ENCODE measurements at regions not wholly inside any gene's neighbourhood (a gene's known extent, or its start where the extent isn't known, plus 50 kb on each side); places are given as distances from the start of the nearest gene placed in this dataset.

DNA sequence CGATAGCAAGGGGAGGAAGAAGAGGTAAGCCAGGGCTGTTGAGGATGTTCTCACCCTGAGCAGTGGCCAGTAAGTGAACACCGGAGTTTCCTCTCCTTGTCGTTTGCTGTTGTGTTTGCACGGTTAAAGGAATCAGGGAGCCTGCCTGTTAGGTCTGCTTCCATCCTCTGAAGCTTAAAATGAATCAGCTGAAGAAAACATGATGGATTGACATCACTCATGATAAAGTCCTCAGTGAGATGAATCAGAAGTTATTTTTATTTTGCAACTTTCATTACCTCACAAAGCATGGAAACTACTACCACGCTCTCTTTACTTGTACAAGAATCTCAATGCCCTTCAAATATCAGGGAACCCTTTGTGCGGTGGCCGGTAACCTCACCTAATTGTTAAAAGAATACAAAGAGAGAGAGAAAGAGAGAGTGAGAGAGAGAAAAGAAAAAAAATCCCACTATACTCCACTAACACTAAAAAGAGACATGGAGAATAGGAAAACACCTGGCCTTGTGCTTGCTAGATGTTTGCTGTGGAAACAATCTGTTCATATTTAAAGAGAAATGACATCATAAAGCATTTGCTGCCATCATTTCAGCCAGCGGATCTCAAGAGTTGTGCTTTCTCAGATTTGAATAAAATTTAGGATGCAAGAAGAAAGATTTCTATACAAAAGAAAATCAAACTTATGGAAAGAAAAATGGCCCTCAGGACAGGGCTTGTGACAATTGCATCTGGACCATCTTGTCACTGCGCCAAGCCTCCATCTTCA, 441.6 kb upstream of the SALL1 start:
- peak overlapping the region; percentile 68 for H3K4me2 ChIP-seq
- peak overlapping the region; percentile 32 for H2AFZ ChIP-seq
- H3K4me3 ChIP-seq: no peak overlapping the region
- H3K4me1 ChIP-seq (ENCODE audit: insufficient read depth): no peaks in the 10 kb centered on the region
- TF ChIP-seq EZH2 (IDR thresholded peaks at IDR 0.05; ENCODE audit: borderline replicate concordance) (no peak), EZH2phosphoT487 (IDR thresholded peaks at IDR 0.05; ENCODE audit: low read depth, severe bottlenecking, unreplicated experiment) (no peak)
- TF ChIP-seq, protein P1, sequence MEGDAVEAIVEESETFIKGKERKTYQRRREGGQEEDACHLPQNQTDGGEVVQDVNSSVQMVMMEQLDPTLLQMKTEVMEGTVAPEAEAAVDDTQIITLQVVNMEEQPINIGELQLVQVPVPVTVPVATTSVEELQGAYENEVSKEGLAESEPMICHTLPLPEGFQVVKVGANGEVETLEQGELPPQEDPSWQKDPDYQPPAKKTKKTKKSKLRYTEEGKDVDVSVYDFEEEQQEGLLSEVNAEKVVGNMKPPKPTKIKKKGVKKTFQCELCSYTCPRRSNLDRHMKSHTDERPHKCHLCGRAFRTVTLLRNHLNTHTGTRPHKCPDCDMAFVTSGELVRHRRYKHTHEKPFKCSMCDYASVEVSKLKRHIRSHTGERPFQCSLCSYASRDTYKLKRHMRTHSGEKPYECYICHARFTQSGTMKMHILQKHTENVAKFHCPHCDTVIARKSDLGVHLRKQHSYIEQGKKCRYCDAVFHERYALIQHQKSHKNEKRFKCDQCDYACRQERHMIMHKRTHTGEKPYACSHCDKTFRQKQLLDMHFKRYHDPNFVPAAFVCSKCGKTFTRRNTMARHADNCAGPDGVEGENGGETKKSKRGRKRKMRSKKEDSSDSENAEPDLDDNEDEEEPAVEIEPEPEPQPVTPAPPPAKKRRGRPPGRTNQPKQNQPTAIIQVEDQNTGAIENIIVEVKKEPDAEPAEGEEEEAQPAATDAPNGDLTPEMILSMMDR (IDR thresholded peaks at IDR 0.05; ENCODE audit: poor library complexity): no peak
- peak overlapping the region; percentile 18 for H3K27ac ChIP-seq
- no peaks in the 10 kb centered on the region for H3K79me2 ChIP-seq
- H3K27me3 ChIP-seq: no peaks in the 10 kb centered on the region
- no peaks in the 10 kb centered on the region for H3K36me3 ChIP-seq (replicated peaks; ENCODE audit: insufficient read depth, low read depth)
- no peaks in the 10 kb centered on the region for H4K20me1 ChIP-seq (ENCODE audit: insufficient read depth, poor library complexity, severe bottlenecking)
- WGBS (ENCODE audit: low lambda C conversion rate, missing lambda C conversion rate): 67% methylated on average over 9 of the region's 9 CpGs
- DNase-seq (ENCODE audit: low spot score): no peak
- H3K9me3 ChIP-seq (ENCODE audit: low read depth): no peaks in the 10 kb centered on the region
- H3K9me2 ChIP-seq (replicated peaks; ENCODE audit: insufficient read depth): no peaks in the 10 kb centered on the region

DNA sequence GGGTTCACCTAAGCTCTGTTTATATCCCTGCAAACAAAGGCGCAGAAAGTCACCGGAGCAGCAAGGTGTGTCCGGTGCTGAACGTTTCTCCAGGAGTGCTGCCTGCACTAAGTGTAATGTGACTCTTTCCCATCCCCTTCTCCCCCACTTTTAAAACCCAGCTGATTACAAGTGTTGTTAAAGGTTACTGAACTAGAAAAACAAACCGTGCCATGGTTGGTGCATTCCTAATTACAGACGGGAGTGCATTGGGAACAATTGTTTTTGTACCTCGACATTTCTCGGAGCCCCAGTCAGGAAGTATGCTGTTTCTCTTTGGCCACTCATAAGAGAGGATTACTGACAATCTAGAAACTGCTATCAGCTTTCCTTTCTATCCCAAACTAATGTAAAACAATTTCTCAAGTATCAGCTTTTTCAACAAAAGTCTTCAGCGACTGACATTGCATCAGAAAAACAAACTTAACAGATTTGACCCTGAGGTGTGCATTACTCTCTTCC, 441.0 kb upstream of the SALL1 start:
- peak; percentile 22 for DNase-seq (ENCODE audit: low spot score)
- TF ChIP-seq EZH2phosphoT487 (IDR thresholded peaks at IDR 0.05; ENCODE audit: low read depth, severe bottlenecking, unreplicated experiment) (no peak), EZH2 (IDR thresholded peaks at IDR 0.05; ENCODE audit: borderline replicate concordance) (no peak)
- TF ChIP-seq, protein P1 (IDR thresholded peaks at IDR 0.05; ENCODE audit: poor library complexity): no peak
- Histone ChIP-seq H3K9me3 (ENCODE audit: low read depth) (no peaks in the 10 kb centered on the region), H3K27me3 (no peaks in the 10 kb centered on the region), H3K4me3 (no peak overlapping the region), H3K4me2 (peak overlapping the region; percentile 68), H3K27ac (peak overlapping the region; percentile 18), H3K36me3 (replicated peaks; ENCODE audit: insufficient read depth, low read depth) (no peaks in the 10 kb centered on the region), H2AFZ (peak overlapping the region; percentile 57), H4K20me1 (ENCODE audit: insufficient read depth, poor library complexity, severe bottlenecking) (no peaks in the 10 kb centered on the region), H3K79me2 (no peaks in the 10 kb centered on the region), H3K4me1 (ENCODE audit: insufficient read depth) (no peaks in the 10 kb centered on the region), H3K9me2 (replicated peaks; ENCODE audit: insufficient read depth) (no peaks in the 10 kb centered on the region)
- 24% methylated on average over 9 of the region's 9 CpGs for WGBS (ENCODE audit: low lambda C conversion rate, missing lambda C conversion rate)

DNA sequence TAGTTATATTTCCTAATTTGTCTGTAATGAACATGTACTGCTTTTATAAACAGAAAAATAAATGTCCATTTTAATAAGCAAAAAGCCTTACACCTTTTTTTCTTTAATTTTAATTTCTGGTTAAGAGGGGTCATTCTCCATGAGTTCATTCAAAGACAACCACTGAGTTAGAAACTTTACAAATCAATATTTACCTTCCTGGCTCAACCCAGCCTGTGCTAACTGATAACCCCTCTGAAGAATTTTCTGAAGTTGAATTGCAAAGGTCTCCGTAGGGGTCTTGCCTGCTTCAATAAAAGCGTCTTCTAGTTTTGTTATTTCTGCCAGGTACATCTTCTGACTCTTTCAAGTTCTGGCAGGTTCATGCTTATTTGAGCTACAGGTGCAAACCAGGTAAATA, 440.4 kb upstream of the SALL1 start:
- 25% methylated on average over 2 of the region's 2 CpGs for WGBS (ENCODE audit: low lambda C conversion rate, missing lambda C conversion rate)
- no peak overlapping the region for H2AFZ ChIP-seq

More for the DNA sequence above, 440.4 kb upstream of the SALL1 start:
- TF ChIP-seq EZH2 (IDR thresholded peaks at IDR 0.05; ENCODE audit: borderline replicate concordance): no peak
- TF ChIP-seq EZH2phosphoT487 (IDR thresholded peaks at IDR 0.05; ENCODE audit: low read depth, severe bottlenecking, unreplicated experiment): no peak
- TF ChIP-seq, protein P1 (IDR thresholded peaks at IDR 0.05; ENCODE audit: poor library complexity): no peak
- H3K9me2 ChIP-seq (replicated peaks; ENCODE audit: insufficient read depth): no peaks in the 10 kb centered on the region
- H3K27ac ChIP-seq: no peak overlapping the region
- H3K4me1 ChIP-seq (ENCODE audit: insufficient read depth): no peaks in the 10 kb centered on the region
- H3K9me3 ChIP-seq (ENCODE audit: low read depth): no peaks in the 10 kb centered on the region
- H3K4me2 ChIP-seq: peak overlapping the region; percentile 68
- no peak overlapping the region for H3K4me3 ChIP-seq
- H4K20me1 ChIP-seq (ENCODE audit: insufficient read depth, poor library complexity, severe bottlenecking): no peaks in the 10 kb centered on the region
- H3K79me2 ChIP-seq: no peaks in the 10 kb centered on the region
- no peaks in the 10 kb centered on the region for H3K36me3 ChIP-seq (replicated peaks; ENCODE audit: insufficient read depth, low read depth)
- no peak for DNase-seq (ENCODE audit: low spot score)
- H3K27me3 ChIP-seq: no peaks in the 10 kb centered on the region
